OCI-LY3 (cell line): ENCODE measurements at regions not wholly inside any gene's neighbourhood (a gene's known extent, or its start where the extent isn't known, plus 50 kb on each side); places are given as distances from the start of the nearest gene placed in this dataset.

Experiments
- H2AFZ ChIP-seq: fragments of 200-600, 300-600 bp; shearing (Covaris generic); 2 replicates; pipeline ENCODE4 v1.6.0; 2014; ENCODE audit warnings: antibody characterized with exemption, low read depth, low read length
- H3K27ac ChIP-seq: fragments of 200-600, 300-600 bp; sonication (generic); 2 replicates; pipeline ENCODE4 v1.5.1; 2014; ENCODE audit warnings: mild to moderate bottlenecking, low read length, moderate library complexity, mixed read lengths
- H3K27me3 ChIP-seq: fragments of 200-600, 300-600 bp; sonication (generic); 2 replicates; pipeline ENCODE4 v1.6.1; 2014; ENCODE audit warnings: low read depth, low read length, mixed read lengths
- H3K36me3 ChIP-seq: fragments of 200-600, 300-600 bp; sonication (generic); replicated peaks from 2 replicates; pipeline ENCODE3; 2014; ENCODE audit warnings: low read depth, low read length, mixed read lengths
- H3K4me1 ChIP-seq: fragments of 300-600, 200-600 bp; sonication (generic); 2 replicates; pipeline ENCODE4 v1.6.1; 2014; ENCODE audit warnings: low read length, mixed read lengths
- H3K4me2 ChIP-seq: fragments of 200-600, 300-600 bp; sonication (generic); 2 replicates; pipeline ENCODE4 v1.6.1; 2014; ENCODE audit warnings: low read length, mixed read lengths
- H3K4me3 ChIP-seq: fragments of 300-600, 200-600 bp; sonication (generic); 2 replicates; pipeline ENCODE4 v1.5.1; 2014; ENCODE audit warnings: antibody characterized with exemption, mild to moderate bottlenecking, low read length, moderate library complexity
- H3K79me2 ChIP-seq: fragments of 300-600, 200-600 bp; shearing (Covaris generic); 2 replicates; pipeline ENCODE4 v1.6.1; 2014; ENCODE audit warnings: mild to moderate bottlenecking, low read length, mixed read lengths
- H3K9ac ChIP-seq: fragments of 300-600, 200-600 bp; shearing (Covaris generic); 2 replicates; pipeline ENCODE4 v1.6.0; 2014; ENCODE audit warnings: mild to moderate bottlenecking, low read length, moderate library complexity
- H3K9me3 ChIP-seq: fragments of 200-600, 300-600 bp; shearing (Covaris generic); 2 replicates; pipeline ENCODE4 v1.6.1; 2014; ENCODE audit warnings: low read length, mixed read lengths; ENCODE audit not compliant: insufficient read depth
- H4K20me1 ChIP-seq: fragments of 200-600, 300-600 bp; sonication (generic); 2 replicates; pipeline ENCODE4 v1.6.1; 2016; ENCODE audit warnings: low read length, mixed read lengths; ENCODE audit not compliant: insufficient read depth
- EZH2phosphoT487 ChIP-seq: fragments of 200-600 bp; shearing (Covaris generic); IDR thresholded peaks from 2 replicates; pipeline ENCODE4 v1.6.1; 2018; ENCODE audit warnings: antibody characterized with exemption, mixed run types, low read depth
- TF ChIP-seq, protein P1 (sequence below): fragments of 200-600, 300-600 bp; sonication (generic); IDR thresholded peaks from 2 replicates; pipeline ENCODE4 v1.5.1; 2014; ENCODE audit warnings: antibody characterized with exemption, low read length, low read depth

DNA sequence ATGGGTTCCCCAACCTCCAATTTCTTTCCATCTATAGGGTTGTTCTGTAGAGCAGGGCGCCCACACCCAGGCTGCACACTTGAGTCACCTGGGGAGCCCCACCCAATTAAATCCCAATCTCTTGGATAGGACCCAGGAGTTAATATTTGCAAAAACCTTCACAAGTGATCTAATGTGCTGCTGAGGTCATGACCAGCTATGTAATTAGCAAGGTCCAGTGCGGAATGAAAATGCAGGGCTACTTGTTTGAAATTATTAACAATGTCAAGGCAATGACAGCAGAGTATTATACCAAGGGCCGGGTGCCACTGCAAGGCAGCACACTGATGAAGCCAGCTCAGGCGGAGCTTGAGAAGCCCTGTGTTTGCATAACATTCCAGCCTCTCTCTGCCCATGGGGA lies 302.7 kb downstream of the MAF start:
- Histone ChIP-seq H3K9me3 (no peaks in the 10 kb centered on the region), H3K27me3 (peaks cover 71% of the 10 kb centered on the region)

GRCh38 chr16:79297296-79297695 lies 303.2 kb downstream of the MAF start:
- Histone ChIP-seq H3K27me3 (peaks cover 71% of the 10 kb centered on the region), H3K27ac (no peak overlapping the region), H3K9ac (no peak overlapping the region), H3K79me2 (no peaks in the 10 kb centered on the region), H3K4me3 (no peak overlapping the region), H3K4me2 (no peak overlapping the region), H3K36me3 (no peaks in the 10 kb centered on the region), H3K9me3 (no peaks in the 10 kb centered on the region), H3K4me1 (no peaks in the 10 kb centered on the region), H2AFZ (no peak overlapping the region), H4K20me1 (peaks cover 19% of the 10 kb centered on the region)
- no peak for TF ChIP-seq EZH2phosphoT487
- TF ChIP-seq, protein P1, sequence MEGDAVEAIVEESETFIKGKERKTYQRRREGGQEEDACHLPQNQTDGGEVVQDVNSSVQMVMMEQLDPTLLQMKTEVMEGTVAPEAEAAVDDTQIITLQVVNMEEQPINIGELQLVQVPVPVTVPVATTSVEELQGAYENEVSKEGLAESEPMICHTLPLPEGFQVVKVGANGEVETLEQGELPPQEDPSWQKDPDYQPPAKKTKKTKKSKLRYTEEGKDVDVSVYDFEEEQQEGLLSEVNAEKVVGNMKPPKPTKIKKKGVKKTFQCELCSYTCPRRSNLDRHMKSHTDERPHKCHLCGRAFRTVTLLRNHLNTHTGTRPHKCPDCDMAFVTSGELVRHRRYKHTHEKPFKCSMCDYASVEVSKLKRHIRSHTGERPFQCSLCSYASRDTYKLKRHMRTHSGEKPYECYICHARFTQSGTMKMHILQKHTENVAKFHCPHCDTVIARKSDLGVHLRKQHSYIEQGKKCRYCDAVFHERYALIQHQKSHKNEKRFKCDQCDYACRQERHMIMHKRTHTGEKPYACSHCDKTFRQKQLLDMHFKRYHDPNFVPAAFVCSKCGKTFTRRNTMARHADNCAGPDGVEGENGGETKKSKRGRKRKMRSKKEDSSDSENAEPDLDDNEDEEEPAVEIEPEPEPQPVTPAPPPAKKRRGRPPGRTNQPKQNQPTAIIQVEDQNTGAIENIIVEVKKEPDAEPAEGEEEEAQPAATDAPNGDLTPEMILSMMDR = no peak

More for the DNA sequence above, 302.7 kb downstream of the MAF start:
- TF ChIP-seq, protein P1 = no peak
- no peak for TF ChIP-seq EZH2phosphoT487
- Histone ChIP-seq H3K4me3 (no peak overlapping the region), H3K4me1 (no peaks in the 10 kb centered on the region), H3K9ac (no peak overlapping the region), H3K79me2 (no peaks in the 10 kb centered on the region), H2AFZ (no peak overlapping the region), H3K4me2 (no peak overlapping the region), H3K27ac (no peak overlapping the region), H4K20me1 (peaks cover 14% of the 10 kb centered on the region), H3K36me3 (no peaks in the 10 kb centered on the region)

- TF ChIP-seq, protein P1 = no peak
- TF ChIP-seq EZH2phosphoT487 = no peak
- no peak overlapping the region for H3K4me2 ChIP-seq
- no peaks in the 10 kb centered on the region for H3K9me3 ChIP-seq
- H4K20me1 ChIP-seq = peaks cover 23% of the 10 kb centered on the region
- H3K4me3 ChIP-seq = no peak overlapping the region
- H3K79me2 ChIP-seq = no peaks in the 10 kb centered on the region
- H3K36me3 ChIP-seq = no peaks in the 10 kb centered on the region
- no peak overlapping the region for H2AFZ ChIP-seq
- no peak overlapping the region for H3K9ac ChIP-seq
- H3K27ac ChIP-seq = no peak overlapping the region
- no peaks in the 10 kb centered on the region for H3K4me1 ChIP-seq
- H3K27me3 ChIP-seq = peaks cover 71% of the 10 kb centered on the region
These were observed 304.0 kb downstream of the MAF start for GRCh38 chr16:79296491-79296890.

DNA sequence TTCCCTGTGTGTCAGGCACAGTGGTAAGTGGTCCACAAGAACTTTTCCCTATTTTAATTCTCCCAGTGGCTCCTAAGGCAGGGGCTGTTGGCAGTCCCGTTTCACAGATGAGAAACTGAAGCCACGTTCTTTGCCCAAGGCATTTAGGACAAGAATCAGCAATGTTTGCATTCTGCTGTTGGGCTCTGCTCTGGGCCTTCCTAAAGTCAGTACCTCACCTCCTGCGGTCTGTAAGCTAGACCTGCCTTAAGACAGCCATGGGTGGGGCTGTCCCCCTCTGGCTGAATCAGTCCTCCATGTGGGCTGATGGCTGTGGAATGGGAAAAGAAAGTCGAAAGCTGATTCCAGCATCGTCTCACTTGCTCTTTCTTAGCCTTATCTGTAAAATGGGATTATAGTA lies 304.8 kb downstream of the MAF start:
- Histone ChIP-seq H3K9me3 (no peaks in the 10 kb centered on the region), H3K4me3 (no peak overlapping the region), H3K79me2 (no peaks in the 10 kb centered on the region), H3K27me3 (peaks cover 73% of the 10 kb centered on the region), H2AFZ (no peak overlapping the region), H4K20me1 (peaks cover 28% of the 10 kb centered on the region), H3K36me3 (no peaks in the 10 kb centered on the region), H3K4me2 (no peak overlapping the region), H3K27ac (no peak overlapping the region), H3K9ac (no peak overlapping the region), H3K4me1 (no peaks in the 10 kb centered on the region)
- TF ChIP-seq, protein P1 = no peak
- no peak for TF ChIP-seq EZH2phosphoT487
